ENCODE measurements at regions not wholly inside any gene's neighbourhood (a gene's known extent, or its start where the extent isn't known, plus 50 kb on each side); places are given as distances from the start of the nearest gene placed in this dataset.
"Not testable (repeated sequence)": the region's sequence is repeated elsewhere in the genome, so short reads cannot be mapped to it uniquely, and the experiment has no call there.

- intact Hi-C loops (cut with micrococcal nuclease), result no loop called here
- H3K36me3 Mint-ChIP-seq, result no peaks in the 10 kb centered on the region
- no peaks in the 10 kb centered on the region for H3K4me1 Mint-ChIP-seq (ENCODE audit: low read depth)
- no peaks in the 10 kb centered on the region for H3K9me3 Mint-ChIP-seq
- ChIA-PET POLR2A (no interaction called here), CTCF (no interaction called here)
- DNase-seq, result no peak
- no peaks in the 10 kb centered on the region for H3K27me3 Mint-ChIP-seq
- no peak overlapping the region for H3K4me3 Mint-ChIP-seq
- no peak overlapping the region for H3K27ac Mint-ChIP-seq
Observed at GRCh38 chr5:9739135-9739534, 109.0 kb upstream of the TAS2R1 start.

- ChIA-PET POLR2A (no interaction called here), CTCF (no interaction called here)
- intact Hi-C loops (cut with micrococcal nuclease), result no loop called here
- H3K4me3 Mint-ChIP-seq, result no peak overlapping the region
- H3K4me1 Mint-ChIP-seq (ENCODE audit: low read depth), result no peaks in the 10 kb centered on the region
- no peak for DNase-seq
- H3K27me3 Mint-ChIP-seq, result no peaks in the 10 kb centered on the region
- H3K36me3 Mint-ChIP-seq, result no peaks in the 10 kb centered on the region
- no peak overlapping the region for H3K27ac Mint-ChIP-seq
- no peaks in the 10 kb centered on the region for H3K9me3 Mint-ChIP-seq
Observed at GRCh38 chr5:9737265-9737664, 107.1 kb upstream of the TAS2R1 start.

GRCh38 chr5:9733486-9733885 is 103.3 kb upstream of the TAS2R1 start:
- no peak overlapping the region for H3K4me3 Mint-ChIP-seq
- POLR2A ChIA-PET, result no interaction called here
- H3K9me3 Mint-ChIP-seq, result peaks cover 3% of the 10 kb centered on the region
- CTCF ChIA-PET, result no interaction called here
- no peaks in the 10 kb centered on the region for H3K4me1 Mint-ChIP-seq (ENCODE audit: low read depth)
- DNase-seq, result no peak
- intact Hi-C loops (cut with micrococcal nuclease), result no loop called here
- H3K27me3 Mint-ChIP-seq, result no peaks in the 10 kb centered on the region
- H3K36me3 Mint-ChIP-seq, result no peaks in the 10 kb centered on the region
- no peak overlapping the region for H3K27ac Mint-ChIP-seq

- Mint-ChIP-seq H3K27me3 (no peaks in the 10 kb centered on the region), H3K36me3 (no peaks in the 10 kb centered on the region), H3K27ac (no peak overlapping the region), H3K9me3 (peaks cover 3% of the 10 kb centered on the region), H3K4me1 (ENCODE audit: low read depth) (no peaks in the 10 kb centered on the region), H3K4me3 (no peak overlapping the region)
- intact Hi-C loops (cut with micrococcal nuclease), result no loop called here
- ChIA-PET CTCF (no interaction called here), POLR2A (no interaction called here)
- DNase-seq, result no peak
Observed at GRCh38 chr5:9731159-9731558, 101.0 kb upstream of the TAS2R1 start.

GRCh38 chr5:9728261-9728660 is 98.1 kb upstream of the TAS2R1 start:
- intact Hi-C loops (cut with micrococcal nuclease), result no loop called here
- Mint-ChIP-seq H3K4me1 (ENCODE audit: low read depth) (no peaks in the 10 kb centered on the region), H3K27ac (no peak overlapping the region), H3K36me3 (no peaks in the 10 kb centered on the region), H3K27me3 (no peaks in the 10 kb centered on the region), H3K9me3 (peaks cover 3% of the 10 kb centered on the region), H3K4me3 (no peak overlapping the region)
- CTCF ChIA-PET, result no interaction called here
- DNase-seq, result no peak
- POLR2A ChIA-PET, result no interaction called here

GRCh38 chr5:9726931-9727330 is 96.8 kb upstream of the TAS2R1 start:
- H3K4me1 Mint-ChIP-seq (ENCODE audit: low read depth), result no peaks in the 10 kb centered on the region
- no peaks in the 10 kb centered on the region for H3K27me3 Mint-ChIP-seq
- H3K27ac Mint-ChIP-seq, result no peak overlapping the region
- ChIA-PET POLR2A (no interaction called here), CTCF (no interaction called here)
- H3K4me3 Mint-ChIP-seq, result no peak overlapping the region
- intact Hi-C loops (cut with micrococcal nuclease), result no loop called here
- DNase-seq, result no peak
- H3K9me3 Mint-ChIP-seq, result peaks cover 3% of the 10 kb centered on the region
- no peaks in the 10 kb centered on the region for H3K36me3 Mint-ChIP-seq

- H3K27me3 Mint-ChIP-seq; H3K27ac Mint-ChIP-seq; intact Hi-C loops (cut with micrococcal nuclease); H3K4me3 Mint-ChIP-seq; POLR2A ChIA-PET; DNase-seq; CTCF ChIA-PET; H3K36me3 Mint-ChIP-seq; H3K9me3 Mint-ChIP-seq; H3K4me1 Mint-ChIP-seq (ENCODE audit: low read depth): not testable (repeated sequence)
Observed at GRCh38 chr5:9725265-9725664, 95.1 kb upstream of the TAS2R1 start.

- ChIA-PET CTCF (no interaction called here), POLR2A (no interaction called here)
- Mint-ChIP-seq H3K27me3 (no peaks in the 10 kb centered on the region), H3K4me3 (no peak overlapping the region), H3K4me1 (ENCODE audit: low read depth) (no peaks in the 10 kb centered on the region), H3K36me3 (no peaks in the 10 kb centered on the region), H3K27ac (no peak overlapping the region), H3K9me3 (no peaks in the 10 kb centered on the region)
- intact Hi-C loops (cut with micrococcal nuclease), result no loop called here
- DNase-seq, result no peak
Observed at GRCh38 chr5:9724707-9725106, 94.6 kb upstream of the TAS2R1 start.

- ChIA-PET POLR2A (no interaction called here), CTCF (no interaction called here)
- H3K36me3 Mint-ChIP-seq, result no peaks in the 10 kb centered on the region
- no peak overlapping the region for H3K27ac Mint-ChIP-seq
- intact Hi-C loops (cut with micrococcal nuclease), result no loop called here
- no peak overlapping the region for H3K4me3 Mint-ChIP-seq
- no peaks in the 10 kb centered on the region for H3K4me1 Mint-ChIP-seq (ENCODE audit: low read depth)
- DNase-seq, result no peak
- no peaks in the 10 kb centered on the region for H3K9me3 Mint-ChIP-seq
- no peaks in the 10 kb centered on the region for H3K27me3 Mint-ChIP-seq
Observed at GRCh38 chr5:9722601-9723180, 92.5 kb upstream of the TAS2R1 start.

- H3K27ac Mint-ChIP-seq, result no peak overlapping the region
- no peaks in the 10 kb centered on the region for H3K9me3 Mint-ChIP-seq
- DNase-seq, result no peak
- H3K27me3 Mint-ChIP-seq, result no peaks in the 10 kb centered on the region
- intact Hi-C loops (cut with micrococcal nuclease), result no loop called here
- no peaks in the 10 kb centered on the region for H3K36me3 Mint-ChIP-seq
- H3K4me1 Mint-ChIP-seq (ENCODE audit: low read depth), result no peaks in the 10 kb centered on the region
- no peak overlapping the region for H3K4me3 Mint-ChIP-seq
- ChIA-PET CTCF (no interaction called here), POLR2A (no interaction called here)
Observed at GRCh38 chr5:9721161-9721560, 91.0 kb upstream of the TAS2R1 start.

GRCh38 chr5:9720361-9720760 is 90.2 kb upstream of the TAS2R1 start:
- no peaks in the 10 kb centered on the region for H3K36me3 Mint-ChIP-seq
- intact Hi-C loops (cut with micrococcal nuclease), result no loop called here
- no peaks in the 10 kb centered on the region for H3K27me3 Mint-ChIP-seq
- ChIA-PET POLR2A (no interaction called here), CTCF (no interaction called here)
- no peaks in the 10 kb centered on the region for H3K9me3 Mint-ChIP-seq
- H3K4me3 Mint-ChIP-seq, result no peak overlapping the region
- no peak overlapping the region for H3K27ac Mint-ChIP-seq
- no peaks in the 10 kb centered on the region for H3K4me1 Mint-ChIP-seq (ENCODE audit: low read depth)
- DNase-seq, result no peak

GRCh38 chr5:9716838-9717281 is 86.7 kb upstream of the TAS2R1 start:
- CTCF ChIA-PET, result no interaction called here
- no peaks in the 10 kb centered on the region for H3K36me3 Mint-ChIP-seq
- no peaks in the 10 kb centered on the region for H3K4me1 Mint-ChIP-seq (ENCODE audit: low read depth)
- H3K27ac Mint-ChIP-seq, result no peak overlapping the region
- POLR2A ChIA-PET, result no interaction called here
- H3K9me3 Mint-ChIP-seq, result no peaks in the 10 kb centered on the region
- DNase-seq, result no peak
- intact Hi-C loops (cut with micrococcal nuclease), result no loop called here
- H3K27me3 Mint-ChIP-seq, result no peaks in the 10 kb centered on the region
- H3K4me3 Mint-ChIP-seq, result no peak overlapping the region

GRCh38 chr5:9715891-9716335 is 85.8 kb upstream of the TAS2R1 start:
- CTCF ChIA-PET, result no interaction called here
- H3K36me3 Mint-ChIP-seq, result no peaks in the 10 kb centered on the region
- DNase-seq, result no peak
- POLR2A ChIA-PET, result no interaction called here
- H3K9me3 Mint-ChIP-seq, result peaks cover 2% of the 10 kb centered on the region
- intact Hi-C loops (cut with micrococcal nuclease), result no loop called here
- no peaks in the 10 kb centered on the region for H3K4me1 Mint-ChIP-seq (ENCODE audit: low read depth)
- no peak overlapping the region for H3K27ac Mint-ChIP-seq
- H3K27me3 Mint-ChIP-seq, result no peaks in the 10 kb centered on the region
- no peak overlapping the region for H3K4me3 Mint-ChIP-seq
